ENCODE measurements at regions not wholly inside any gene's neighbourhood (a gene's known extent, or its start where the extent isn't known, plus 50 kb on each side); places are given as distances from the start of the nearest gene placed in this dataset.

GRCh38 chr5:159752622-159753275 is 163.5 kb upstream of the ADRA1B start (continued):
- TF ChIP-seq HMBOX1 (IDR thresholded peaks at IDR 0.05) (no peak), MAFK (IDR thresholded peaks at IDR 0.05; ENCODE audit: low read length) (no peak), HOXB6 (CRISPR knock-in tag; IDR thresholded peaks at IDR 0.05; ENCODE audit: borderline replicate concordance) (no peak), C11orf30 (IDR thresholded peaks at IDR 0.05; ENCODE audit: low read depth) (no peak), YBX1 (IDR thresholded peaks at IDR 0.05) (no peak), HDGF (IDR thresholded peaks at IDR 0.05) (no peak), HDAC6 (IDR thresholded peaks at IDR 0.05; ENCODE audit: low read depth, low read length) (no peak)

GRCh38 chr5:159758189-159758588 is 158.1 kb upstream of the ADRA1B start:
- ATAC-seq = no peak
- no peaks in the 10 kb centered on the region for H3K9me1 ChIP-seq (ENCODE audit: control insufficient read depth, insufficient read depth, low read length)
- H3K4me3 ChIP-seq = no peak overlapping the region
- intact Hi-C loops (cut with micrococcal nuclease) = no loop called here
- WGBS (ENCODE audit: insufficient coverage, low coverage, missing lambda C conversion rate) = 3% methylated on average over 4 of the region's 4 CpGs
- H3K4me2 ChIP-seq (ENCODE audit: insufficient read depth, low read length) = no peak overlapping the region
- H2AFZ ChIP-seq (ENCODE audit: low read depth, low read length) = no peak overlapping the region
- no peaks in the 10 kb centered on the region for H3K9me3 ChIP-seq (replicated peaks; ENCODE audit: control insufficient read depth, insufficient read depth, low read depth, low read length)
- no peak for FAIRE-seq
- TF ChIP-seq KLF6 (CRISPR knock-in tag; IDR thresholded peaks at IDR 0.05; ENCODE audit: borderline replicate concordance) (no peak), MYNN (IDR thresholded peaks at IDR 0.05) (no peak), MYNN (CRISPR knock-in tag; IDR thresholded peaks at IDR 0.05) (no peak), ZNF316 (IDR thresholded peaks at IDR 0.05) (0 out of 2 replicates have a peak, but pooled peaks have one; percentile 10), SREBF1 (IDR thresholded peaks at IDR 0.05; ENCODE audit: borderline replicate concordance, low read depth, low read length) (no peak), CREB5 (CRISPR knock-in tag; IDR thresholded peaks at IDR 0.05) (no peak), SMARCE1 (IDR thresholded peaks at IDR 0.05) (no peak), SMARCA5 (IDR thresholded peaks at IDR 0.05) (no peak), GTF2B (IDR thresholded peaks at IDR 0.05; ENCODE audit: extremely low read depth, insufficient read length) (no peak)
- in situ Hi-C loops (cut with MboI) = no loop called here
- H3K27ac ChIP-seq (ENCODE audit: extremely low read depth, low read depth, low read length) = no peak overlapping the region
- no peaks in the 10 kb centered on the region for H3K36me3 ChIP-seq (ENCODE audit: control insufficient read depth, insufficient read depth, low read length)
- ChIA-PET CTCF (ENCODE audit: low intra/inter-chr PET ratio) (no interaction called here), POLR2A (no interaction called here)
- H4K20me1 ChIP-seq (replicated peaks; ENCODE audit: control insufficient read depth, insufficient read depth, low read length) = no peaks in the 10 kb centered on the region
- no peaks in the 10 kb centered on the region for H3K27me3 ChIP-seq (ENCODE audit: control insufficient read depth in 2 of 2, insufficient read depth in 2 of 2, low read length in 2 of 2)
- H3K4me1 ChIP-seq (replicated peaks in 1 of 2; ENCODE audit: control insufficient read depth in 2 of 2, insufficient read depth in 2 of 2, low read length in 2 of 2) = no peaks in the 10 kb centered on the region
- DNase-seq (ENCODE audit: extremely low read depth in 1 of 4, low spot score in 3 of 4) = no peak
- H3K79me2 ChIP-seq (ENCODE audit: control insufficient read depth, insufficient read depth, low read length) = no peaks in the 10 kb centered on the region
- no TSS peak for BruUV-seq (replicated peaks)
- H3K9ac ChIP-seq (ENCODE audit: insufficient read depth in 1 of 2, low read depth in 2 of 2, low read length in 2 of 2) = no peak overlapping the region
